ENCODE measurements at regions not wholly inside any gene's neighbourhood (a gene's known extent, or its start where the extent isn't known, plus 50 kb on each side); places are given as distances from the start of the nearest gene placed in this dataset.

GRCh38 chr3:2029559-2029958 lies 69.1 kb upstream of the CNTN4 start:
- no peak overlapping the region for H3K27ac ChIP-seq
- H3K4me3 ChIP-seq, result no peak overlapping the region
- TF ChIP-seq CTCF (IDR thresholded peaks at IDR 0.05) (no peak), EP300 (IDR thresholded peaks at IDR 0.05) (no peak), POLR2A (IDR thresholded peaks at IDR 0.05) (no peak), POLR2AphosphoS5 (IDR thresholded peaks at IDR 0.05) (no peak)
- H3K9me3 ChIP-seq, result no peaks in the 10 kb centered on the region
- ATAC-seq, result no peak
- H3K27me3 ChIP-seq, result no peaks in the 10 kb centered on the region
- no peaks in the 10 kb centered on the region for H3K36me3 ChIP-seq
- H3K4me1 ChIP-seq, result no peaks in the 10 kb centered on the region
- WGBS, 2 donors (ENCODE audit: low coverage in 1 of 2), result 80 to 96% methylated on average over 1 to 3 of the region's 3 CpGs

- 96 to 100% methylated on average over 2 to 3 of the region's 4 CpGs for WGBS, 2 donors (ENCODE audit: low coverage in 1 of 2)
- TF ChIP-seq POLR2AphosphoS5 (IDR thresholded peaks at IDR 0.05), result no peak
- TF ChIP-seq CTCF (IDR thresholded peaks at IDR 0.05), result no peak
- no peak for TF ChIP-seq EP300 (IDR thresholded peaks at IDR 0.05)
- Histone ChIP-seq H3K27ac (no peak overlapping the region), H3K4me3 (no peak overlapping the region), H3K27me3 (no peaks in the 10 kb centered on the region), H3K4me1 (no peaks in the 10 kb centered on the region), H3K36me3 (no peaks in the 10 kb centered on the region), H3K9me3 (no peaks in the 10 kb centered on the region)
- ATAC-seq, result no peak
Observed at GRCh38 chr3:2036076-2036475, 62.6 kb upstream of the CNTN4 start.

DNA sequence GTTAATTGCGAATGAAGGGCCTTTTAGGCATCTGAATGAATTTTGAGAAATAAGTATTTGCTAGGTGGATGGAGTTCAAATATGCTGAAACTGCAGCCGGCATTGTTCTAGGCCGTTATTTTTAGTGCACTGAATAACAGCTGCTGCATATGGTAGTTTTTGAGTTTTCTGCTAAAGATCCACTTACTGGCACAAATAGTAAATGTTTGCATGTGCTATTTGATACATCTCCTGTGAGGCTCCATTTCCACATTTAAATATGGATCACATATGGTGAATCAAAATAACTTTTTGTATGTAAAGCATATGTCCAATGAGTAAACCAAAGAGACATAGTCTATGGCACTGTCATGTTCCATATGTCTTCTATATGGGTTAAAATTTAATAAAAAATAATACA lies 56.7 kb upstream of the CNTN4 start:
- H3K27me3 ChIP-seq, result no peaks in the 10 kb centered on the region

More for the DNA sequence above, 56.7 kb upstream of the CNTN4 start:
- H3K27ac ChIP-seq, result no peak overlapping the region
- no peaks in the 10 kb centered on the region for H3K4me1 ChIP-seq
- ATAC-seq, result no peak
- TF ChIP-seq POLR2AphosphoS5 (IDR thresholded peaks at IDR 0.05) (no peak), CTCF (IDR thresholded peaks at IDR 0.05) (no peak), EP300 (IDR thresholded peaks at IDR 0.05) (no peak), POLR2A (IDR thresholded peaks at IDR 0.05) (no peak)
- WGBS, 2 donors (ENCODE audit: low coverage in 1 of 2), result 69 to 81% methylated on average over 3 of the region's 3 CpGs
- no peaks in the 10 kb centered on the region for H3K36me3 ChIP-seq
- no peak overlapping the region for H3K4me3 ChIP-seq
- no peaks in the 10 kb centered on the region for H3K9me3 ChIP-seq

All from gastroesophageal sphincter (tissue), 4 donors.